IMR-90 (cell line): ENCODE measurements at regions not wholly inside any gene's neighbourhood (a gene's known extent, or its start where the extent isn't known, plus 50 kb on each side); places are given as distances from the start of the nearest gene placed in this dataset.

ENCODE experiments used
- ATAC-seq: fragments of 200-7000 bp; cut with Tn5 transposase; 2 replicates; pipeline ENCODE4 v1.9.1; 2020; ENCODE audit warnings: low read depth, mild to moderate bottlenecking, moderate library complexity
- BruUV-seq: library from RNA; stranded (reverse); fragments of 400-500 nt; replicated peaks from 2 replicates; lab custom pipeline; 2021; lab: Mats Ljungman, UMichigan
- CTCF ChIA-PET: fragments of 300-600 bp; formaldehyde crosslinking; extraction: SDS; loops from one replicate; lab custom pipeline; 2021; ENCODE audit warnings: antibody characterized with exemption; lab: Yijun Ruan, JAX
- POLR2A ChIA-PET: fragments of 300-600 bp; sonication (Branson Sonifier 250); formaldehyde crosslinking; loops from one replicate; lab custom pipeline; 2022; ENCODE audit warnings: antibody characterized with exemption; ENCODE audit not compliant: unreplicated experiment; lab: Charles Lee
- DNase-seq: peaks from one replicate; pipeline ENCODE4 v3.0.0; 2013
- H2AFZ ChIP-seq: replicated peaks from 2 replicates; pipeline ENCODE3; 2013; ENCODE audit warnings: low read length, mild to moderate bottlenecking; ENCODE audit not compliant: poor library complexity
- H2AK5ac ChIP-seq: 2 replicates; pipeline ENCODE4 v1.6.1; 2013; ENCODE audit warnings: low read depth, low read length, inconsistent platforms
- H2AK9ac ChIP-seq: replicated peaks from 2 replicates; pipeline ENCODE3; 2013; ENCODE audit warnings: mild to moderate bottlenecking, low read depth, low read length, moderate library complexity; ENCODE audit not compliant: poor library complexity
- H2BK120ac ChIP-seq: 2 replicates; pipeline ENCODE4 v1.6.1; 2013; ENCODE audit warnings: low read depth, low read length, inconsistent platforms
- H2BK15ac ChIP-seq: 3 replicates; pipeline ENCODE4 v1.6.1; 2013; ENCODE audit warnings: low read depth, low read length, inconsistent platforms
- H2BK20ac ChIP-seq: 2 replicates; pipeline ENCODE4 v1.6.1; 2013; ENCODE audit warnings: low read depth, mild to moderate bottlenecking, inconsistent platforms, low read length, moderate library complexity
- H2BK5ac ChIP-seq: 2 replicates; pipeline ENCODE4 v1.6.1; 2013; ENCODE audit warnings: mild to moderate bottlenecking, low read depth, low read length, inconsistent platforms; ENCODE audit not compliant: poor library complexity, severe bottlenecking
- H3K14ac ChIP-seq: replicated peaks from 2 replicates; pipeline ENCODE4 v1.6.1; 2013; ENCODE audit warnings: low read depth, low read length, inconsistent platforms
- H3K18ac ChIP-seq: 2 replicates; pipeline ENCODE4 v1.6.1; 2013; ENCODE audit warnings: low read depth, low read length, control low read depth
- H3K23ac ChIP-seq: 2 replicates; pipeline ENCODE4 v1.6.1; 2013; ENCODE audit warnings: low read depth, low read length, inconsistent platforms
- H3K27ac ChIP-seq: 2 replicates; pipeline ENCODE4 v1.5.1; 2013; ENCODE audit warnings: mild to moderate bottlenecking, control low read depth, low read length; ENCODE audit not compliant: insufficient read depth
- H3K27me3 ChIP-seq: 2 replicates; pipeline ENCODE4 v1.6.1; 2013; ENCODE audit warnings: low read length; ENCODE audit not compliant: control insufficient read depth, insufficient read depth
- H3K36me3 ChIP-seq: 2 replicates; pipeline ENCODE4 v1.6.1; 2013; ENCODE audit warnings: low read length, mixed read lengths; ENCODE audit not compliant: control insufficient read depth, insufficient read depth
- H3K4ac ChIP-seq: 2 replicates; pipeline ENCODE4 v1.6.1; 2013; ENCODE audit warnings: low read depth, low read length, inconsistent platforms
- H3K4me1 ChIP-seq: 2 replicates; pipeline ENCODE4 v1.6.1; 2013; ENCODE audit warnings: low read length, mixed read lengths; ENCODE audit not compliant: control insufficient read depth, insufficient read depth
- H3K4me2 ChIP-seq: 2 replicates; pipeline ENCODE4 v1.6.1; 2013; ENCODE audit warnings: low read depth, mild to moderate bottlenecking, control low read depth, low read length, moderate library complexity
- H3K4me3 ChIP-seq: 2 replicates; pipeline ENCODE4 v1.5.1; 2013; ENCODE audit warnings: low read depth, mild to moderate bottlenecking, control low read depth, low read length, moderate library complexity; ENCODE audit not compliant: insufficient read depth
- H3K56ac ChIP-seq: 2 replicates; pipeline ENCODE4 v1.6.1; 2013; ENCODE audit warnings: low read length, inconsistent platforms; ENCODE audit not compliant: insufficient read depth; ENCODE audit errors: extremely low read depth
- H3K79me1 ChIP-seq, 2 experiments: 2 replicates each; pipeline ENCODE4 v1.6.1; 2013; ENCODE audit warnings: low read length in 2 of 2, inconsistent platforms in 1 of 2, low read depth in 1 of 2
- H3K9ac ChIP-seq: 2 replicates; pipeline ENCODE4 v1.6.1; 2013; ENCODE audit warnings: low read depth, low read length, control low read depth
- H3K9me1 ChIP-seq: 2 replicates; pipeline ENCODE4 v1.6.1; 2013; ENCODE audit warnings: low read length, inconsistent platforms; ENCODE audit not compliant: insufficient read depth
- H3K9me3 ChIP-seq: 2 replicates; pipeline ENCODE4 v1.6.1; 2013; ENCODE audit warnings: low read length; ENCODE audit not compliant: control insufficient read depth, insufficient read depth
- H4K20me1 ChIP-seq: 2 replicates; pipeline ENCODE4 v1.6.1; 2013; ENCODE audit warnings: low read length, inconsistent platforms; ENCODE audit not compliant: insufficient read depth
- H4K5ac ChIP-seq: 2 replicates; pipeline ENCODE4 v1.6.1; 2013; ENCODE audit warnings: mild to moderate bottlenecking, low read depth, low read length, control low read depth
- H4K8ac ChIP-seq, 2 experiments: 2 replicates each; pipeline ENCODE4 v1.6.1; 2013; ENCODE audit warnings: low read depth in 2 of 2, low read length in 2 of 2, control low read depth in 1 of 2, inconsistent platforms in 1 of 2
- H4K91ac ChIP-seq: 2 replicates; pipeline ENCODE4 v1.6.1; 2013; ENCODE audit warnings: low read depth, low read length, inconsistent platforms; ENCODE audit not compliant: insufficient read depth
- USF2 ChIP-seq: fragments of 150-350 bp; IDR thresholded peaks from 2 replicates; pipeline ENCODE4 v1.6.1; 2017; ENCODE audit warnings: mild to moderate bottlenecking, antibody characterized with exemption, low read length, low read depth
- WGBS, 2 experiments: methylation state at CpG; one replicate each; pipeline versions ENCODE4 v1.1.5 to v1.1.7; 2013; ENCODE audit warnings: missing lambda C conversion rate in 2 of 2; ENCODE audit not compliant: insufficient read length in 1 of 2; ENCODE audit errors: extremely low coverage in 2 of 2; 5-methylcytosine and 5-hydroxymethylcytosine counted together
- dilution Hi-C: fragments of 300-500 bp; cut with HindIII; formaldehyde crosslinking; loops from one replicate; pipeline ENCODE4 v1.14.3; 2018; ENCODE audit warnings: low sequenced_read_pairs; ENCODE audit not compliant: unreplicated experiment
- in situ Hi-C: fragments of 300-500 bp; cut with MboI; formaldehyde crosslinking; loops from 3 replicates; pipeline ENCODE4 v1.14.3; 2019; ENCODE audit warnings: low sequenced_read_pairs, inconsistent platforms, mixed read lengths
- intact Hi-C: fragments of 100-400 bp; cut with micrococcal nuclease; formaldehyde crosslinking; loops from 2 replicates; pipeline ENCODE4 v1.10.0; 2022

GRCh38 chr12:107327651-107328182, 234.4 kb upstream of the CRY1 start:
- no peaks in the 10 kb centered on the region for H4K20me1 ChIP-seq
- H2BK120ac ChIP-seq: no peak overlapping the region
- ChIA-PET CTCF (no interaction called here), POLR2A (no interaction called here)
- no peak overlapping the region for H3K23ac ChIP-seq
- no peak overlapping the region for H3K56ac ChIP-seq
- H2AK9ac ChIP-seq: no peak overlapping the region
- no peak overlapping the region for H2BK20ac ChIP-seq
- no peaks in the 10 kb centered on the region for H3K79me1 ChIP-seq
- dilution Hi-C loops: no loop called here
- H3K36me3 ChIP-seq: no peaks in the 10 kb centered on the region
- no TSS peak for BruUV-seq
- no peak overlapping the region for H2AK5ac ChIP-seq
- intact Hi-C loops: no loop called here
- no peak overlapping the region for H4K8ac ChIP-seq
- no peak overlapping the region for H3K4ac ChIP-seq
- H3K27me3 ChIP-seq: no peaks in the 10 kb centered on the region; the same call in 1 of the 2 replicates
- no peak overlapping the region for H3K18ac ChIP-seq
- H4K91ac ChIP-seq: no peak overlapping the region
- H4K5ac ChIP-seq: no peak overlapping the region
- TF ChIP-seq USF2: no peak
- WGBS, 2 experiments: no CpG with 5 or more reads among the region's 5 CpGs
- H3K4me1 ChIP-seq: no peaks in the 10 kb centered on the region
- no peaks in the 10 kb centered on the region for H3K9me3 ChIP-seq
- H3K14ac ChIP-seq: no peak overlapping the region
- in situ Hi-C loops: no loop called here
- H3K4me3 ChIP-seq: no peak overlapping the region
- H2AFZ ChIP-seq: no peak overlapping the region
- no peaks in the 10 kb centered on the region for H3K9me1 ChIP-seq
- no peak overlapping the region for H2BK15ac ChIP-seq
- H3K9ac ChIP-seq: no peak overlapping the region
- no peak overlapping the region for H3K27ac ChIP-seq
- no peak overlapping the region for H2BK5ac ChIP-seq
- no peak for DNase-seq
- no peak for ATAC-seq
- H3K4me2 ChIP-seq: no peak overlapping the region
